ENCODE measurements at regions not wholly inside any gene's neighbourhood (a gene's known extent, or its start where the extent isn't known, plus 50 kb on each side); places are given as distances from the start of the nearest gene placed in this dataset.
A peak's percentile ranks its signal among the peaks of the same experiment; 100 is the strongest.
"Not testable (repeated sequence)": the region's sequence is repeated elsewhere in the genome, so short reads cannot be mapped to it uniquely, and the experiment has no call there.

GRCh38 chr1:215397106-215397505, 170.0 kb upstream of the KCTD3 start:
- intact Hi-C loops (cut with DNase I) = no loop called here
- DNase-seq = no peak

DNA sequence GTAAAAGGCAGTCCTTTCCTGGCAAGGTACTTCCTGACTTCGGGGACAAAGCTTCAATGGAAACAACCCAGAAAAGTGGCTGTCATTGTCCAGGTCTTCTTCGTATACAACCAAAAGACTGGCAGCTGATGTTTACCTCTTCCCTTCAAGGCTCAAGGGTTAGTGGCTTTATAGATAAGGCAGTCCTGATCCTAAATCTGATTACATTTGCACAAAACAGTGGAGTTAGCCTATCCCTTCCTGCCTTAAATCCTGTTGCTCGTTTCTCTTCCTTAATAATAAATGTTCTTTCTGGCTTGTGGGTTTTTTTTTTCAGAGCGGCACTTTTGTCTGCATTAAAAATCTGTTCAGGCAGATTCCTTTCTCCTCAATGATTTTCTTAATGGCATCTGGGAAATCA, 169.3 kb upstream of the KCTD3 start:
- intact Hi-C loops (cut with DNase I) = no loop called here
- no peak for DNase-seq

- intact Hi-C loops (cut with DNase I) = no loop called here
- no peak for DNase-seq
Measured at GRCh38 chr1:215399787-215400186, 167.3 kb upstream of the KCTD3 start.

DNA sequence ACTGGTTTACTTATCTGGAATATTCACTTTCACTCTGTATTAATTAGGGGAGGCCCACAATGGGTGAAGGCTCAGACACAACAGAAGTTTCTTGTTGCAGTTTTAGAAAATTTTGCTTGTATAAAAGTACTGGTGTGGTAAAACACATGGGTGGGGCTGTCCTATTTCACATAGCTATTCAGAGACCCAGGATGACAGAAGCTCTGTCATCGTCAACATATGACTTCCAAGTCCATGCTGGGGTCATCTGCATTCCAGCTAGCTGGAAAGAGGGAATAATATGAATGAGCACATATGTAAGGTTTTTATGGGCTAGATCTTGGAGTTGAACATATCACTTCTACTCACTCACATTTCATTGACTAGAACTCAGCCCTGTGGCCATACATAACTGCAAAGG, 166.4 kb upstream of the KCTD3 start:
- intact Hi-C loops (cut with DNase I) = no loop called here
- no peak for DNase-seq

DNA sequence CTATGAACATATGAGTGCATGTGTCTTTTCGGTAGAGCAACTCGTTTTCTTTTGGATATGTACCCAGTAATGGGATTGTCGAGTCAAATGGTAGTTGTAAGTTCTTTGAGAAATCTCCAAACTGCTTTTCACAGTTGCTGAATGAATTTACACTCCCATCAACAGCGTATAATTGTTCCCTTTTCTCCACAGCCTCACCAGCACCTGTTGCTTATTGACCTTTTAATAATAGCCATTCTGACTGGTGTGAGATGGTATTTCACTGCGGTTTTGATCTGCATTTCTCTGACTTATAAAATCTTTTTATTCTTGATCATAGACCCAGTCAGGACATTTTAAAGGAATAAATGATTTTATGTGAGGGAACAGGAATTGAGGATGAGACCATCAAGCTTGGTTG, 165.0 kb upstream of the KCTD3 start:
- intact Hi-C loops (cut with DNase I) = no loop called here
- no peak for DNase-seq

- intact Hi-C loops (cut with DNase I) = no loop called here
- DNase-seq = no peak
Measured at GRCh38 chr1:215405211-215405610, 161.9 kb upstream of the KCTD3 start.

- intact Hi-C loops (cut with DNase I) = no loop called here
- no peak for DNase-seq
Measured at GRCh38 chr1:215406927-215407326, 160.2 kb upstream of the KCTD3 start.

- intact Hi-C loops (cut with DNase I) = no loop called here
- DNase-seq = no peak
Measured at GRCh38 chr1:215407575-215407974, 159.5 kb upstream of the KCTD3 start.

GRCh38 chr1:215409546-215409945, 157.6 kb upstream of the KCTD3 start:
- DNase-seq; intact Hi-C loops (cut with DNase I): not testable (repeated sequence)

- DNase-seq; intact Hi-C loops (cut with DNase I): not testable (repeated sequence)
Measured at GRCh38 chr1:215415521-215415920, 151.6 kb upstream of the KCTD3 start.

GRCh38 chr1:215416497-215416896, 150.6 kb upstream of the KCTD3 start:
- DNase-seq = peak in 3 of 42 donors; percentile 0 to 37 (median 10)
- intact Hi-C loops (cut with DNase I) = no loop called here

GRCh38 chr1:215417122-215417521, 150.0 kb upstream of the KCTD3 start:
- intact Hi-C loops (cut with DNase I) = no loop called here
- no peak for DNase-seq

DNA sequence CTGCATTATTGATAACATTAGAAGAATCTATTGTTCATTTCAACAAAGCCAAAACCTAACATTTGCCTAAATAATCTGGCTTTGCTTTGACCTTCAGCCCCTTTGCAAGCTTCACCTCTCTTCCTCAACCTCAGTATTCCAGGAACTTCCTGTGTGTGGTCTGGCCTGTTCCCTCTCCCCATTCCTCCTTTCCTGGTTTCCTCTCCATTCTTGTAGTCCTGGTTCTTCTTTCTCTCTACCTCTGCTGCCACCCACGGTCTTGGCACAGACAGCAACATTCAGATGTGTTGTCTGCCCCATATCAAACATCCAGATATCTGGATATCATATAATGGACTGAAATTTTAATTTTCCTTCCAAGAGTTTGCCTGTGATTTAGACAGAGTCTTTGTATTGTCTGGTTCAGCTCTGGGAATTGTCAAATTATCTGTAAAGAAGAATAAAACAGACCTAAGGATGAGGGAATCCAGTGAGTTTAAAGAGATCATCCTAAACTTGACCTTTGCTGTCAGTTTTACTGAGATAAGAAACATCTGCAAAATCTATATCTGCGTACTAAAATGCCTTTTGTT, 148.1 kb upstream of the KCTD3 start:
- DNase-seq = no peak
- intact Hi-C loops (cut with DNase I) = no loop called here

- no peak for DNase-seq
- intact Hi-C loops (cut with DNase I) = no loop called here
Measured at GRCh38 chr1:215421744-215422143, 145.4 kb upstream of the KCTD3 start.

- intact Hi-C loops (cut with DNase I) = no loop called here
- DNase-seq = no peak
Measured at GRCh38 chr1:215423288-215423687, 143.8 kb upstream of the KCTD3 start.

DNA sequence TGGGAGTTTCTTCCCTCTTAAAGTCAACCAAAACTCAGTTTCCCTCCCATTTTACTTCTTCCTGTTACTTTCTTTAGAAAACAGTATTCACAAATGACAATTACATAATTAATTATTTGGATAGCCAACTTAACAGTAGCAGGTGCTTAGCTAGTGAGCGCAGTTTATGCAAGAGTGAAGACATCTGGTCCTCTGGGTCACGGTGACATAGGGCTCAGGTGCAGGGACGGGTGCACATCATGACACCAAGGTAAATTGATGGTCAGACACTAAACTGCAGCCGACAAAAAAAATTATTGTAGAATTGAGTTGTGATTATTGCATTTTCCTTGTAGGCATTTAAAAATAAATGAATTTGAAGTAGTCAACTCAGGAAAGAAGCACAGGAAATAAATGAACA, 142.0 kb upstream of the KCTD3 start:
- DNase-seq = no peak
- intact Hi-C loops (cut with DNase I) = no loop called here

DNA sequence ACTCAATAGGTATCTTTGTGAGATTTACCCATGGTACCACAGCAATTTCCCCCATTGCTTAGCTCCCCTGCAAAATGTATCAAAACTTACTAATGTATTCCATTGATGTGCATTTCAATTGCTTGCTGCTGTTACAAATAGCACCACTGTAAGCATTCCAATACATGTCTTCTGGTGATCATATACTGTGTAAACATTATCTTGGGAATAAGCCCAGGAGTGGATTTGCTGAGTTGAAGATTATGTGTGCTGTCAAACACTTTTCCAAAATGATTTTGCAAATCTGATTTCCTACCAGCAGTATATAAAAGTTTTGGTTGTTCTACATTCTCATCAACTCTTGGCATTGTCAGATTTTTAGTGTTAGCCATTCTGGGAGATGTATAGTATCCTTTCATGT, 141.0 kb upstream of the KCTD3 start:
- intact Hi-C loops (cut with DNase I) = no loop called here
- DNase-seq = no peak

GRCh38 chr1:215432483-215433227, 134.4 kb upstream of the KCTD3 start:
- intact Hi-C loops (cut with DNase I); DNase-seq: not testable (repeated sequence)

DNA sequence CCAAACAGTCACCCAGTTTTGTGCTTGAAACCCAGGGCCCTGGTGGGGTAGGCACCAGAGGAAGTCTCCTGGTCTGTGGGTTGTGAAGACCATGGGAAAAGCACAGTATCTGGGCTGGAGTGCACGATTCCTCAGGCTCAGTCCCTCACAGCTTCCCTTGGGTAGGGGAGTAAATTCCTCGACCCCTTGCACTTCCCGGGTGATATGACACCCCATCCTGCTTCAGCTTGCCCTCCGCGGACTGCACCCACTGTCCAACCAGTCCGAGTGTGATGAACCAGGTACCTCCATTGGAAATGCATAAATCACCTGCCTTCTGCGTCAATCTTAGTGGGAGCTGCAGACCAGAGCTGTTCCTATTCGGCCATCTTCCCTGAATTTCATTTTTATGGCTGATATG, 133.9 kb upstream of the KCTD3 start:
- intact Hi-C loops (cut with DNase I) = no loop called here
- DNase-seq = no peak

GRCh38 chr1:215439549-215439948, 127.6 kb upstream of the KCTD3 start:
- DNase-seq = no peak
- intact Hi-C loops (cut with DNase I) = no loop called here

- DNase-seq = no peak
- intact Hi-C loops (cut with DNase I) = no loop called here
Measured at GRCh38 chr1:215444715-215445414, 122.2 kb upstream of the KCTD3 start.

Measured in head of caudate nucleus (tissue), 42 donors.